GM19099 (cell line): ENCODE measurements at regions not wholly inside any gene's neighbourhood (a gene's known extent, or its start where the extent isn't known, plus 50 kb on each side); places are given as distances from the start of the nearest gene placed in this dataset.

Experiments used
- POLR2A ChIP-seq: IDR thresholded peaks from 3 replicates; pipeline ENCODE4 v1.6.1; 2011; ENCODE audit warnings: low read depth; ENCODE audit not compliant: insufficient read length; ENCODE audit errors: extremely low read depth

- TF ChIP-seq POLR2A: no peak
These were observed 100.1 kb downstream of the IRF8 start for GRCh38 chr16:85998868-85999729.

GRCh38 chr16:85999778-86000177 is 100.8 kb downstream of the IRF8 start:
- TF ChIP-seq POLR2A: no peak

- TF ChIP-seq POLR2A: peak; percentile 46
These were observed 103.4 kb downstream of the IRF8 start for GRCh38 chr16:86002178-86002900.

- no peak for TF ChIP-seq POLR2A
These were observed 108.6 kb downstream of the IRF8 start for GRCh38 chr16:86007524-86007923.

GRCh38 chr16:86010680-86011141 is 111.7 kb downstream of the IRF8 start:
- no peak for TF ChIP-seq POLR2A

- TF ChIP-seq POLR2A: no peak
These were observed 112.6 kb downstream of the IRF8 start for GRCh38 chr16:86011532-86011931.

- no peak for TF ChIP-seq POLR2A
These were observed 113.3 kb downstream of the IRF8 start for GRCh38 chr16:86012221-86012620.

GRCh38 chr16:86013867-86014266 is 114.9 kb downstream of the IRF8 start:
- no peak for TF ChIP-seq POLR2A

- TF ChIP-seq POLR2A: no peak
These were observed 116.6 kb downstream of the IRF8 start for GRCh38 chr16:86015606-86016005.

- no peak for TF ChIP-seq POLR2A
These were observed 117.4 kb downstream of the IRF8 start for GRCh38 chr16:86016201-86016965.

GRCh38 chr16:86018071-86018470 is 119.1 kb downstream of the IRF8 start:
- no peak for TF ChIP-seq POLR2A

- TF ChIP-seq POLR2A: no peak
These were observed 119.5 kb downstream of the IRF8 start for GRCh38 chr16:86018487-86018886.

GRCh38 chr16:86018941-86019340 is 120.0 kb downstream of the IRF8 start:
- no peak for TF ChIP-seq POLR2A

GRCh38 chr16:86019446-86020047 is 120.6 kb downstream of the IRF8 start:
- no peak for TF ChIP-seq POLR2A

- no peak for TF ChIP-seq POLR2A
These were observed 122.0 kb downstream of the IRF8 start for GRCh38 chr16:86020971-86021370.
